ENCODE measurements at regions not wholly inside any gene's neighbourhood (a gene's known extent, or its start where the extent isn't known, plus 50 kb on each side); places are given as distances from the start of the nearest gene placed in this dataset.

DNA sequence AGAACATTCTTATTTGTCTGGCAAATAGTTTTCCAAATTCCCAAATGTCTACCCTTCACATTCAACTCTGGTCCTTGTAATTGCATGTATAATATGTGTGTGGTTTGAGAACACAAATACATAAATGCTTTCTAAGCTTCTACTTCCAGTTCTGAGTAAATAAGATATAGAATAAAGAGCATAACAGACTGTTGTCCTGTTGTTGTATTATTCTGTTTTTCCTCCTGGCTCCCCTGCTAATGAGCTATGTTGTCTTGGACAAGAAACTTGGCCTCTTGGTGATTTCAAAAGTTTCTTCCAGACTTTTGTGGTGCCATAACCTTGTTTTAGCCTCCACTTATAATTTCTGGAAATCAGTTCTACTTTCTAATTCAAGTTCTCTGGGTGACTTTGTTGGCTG lies 75.3 kb upstream of the USP38 start:
- Histone ChIP-seq H3K36me3 (ENCODE audit: control insufficient read depth, insufficient read depth, low read length) (no peaks in the 10 kb centered on the region), H3K4me3 (ENCODE audit: low read depth in 2 of 2, low read length in 2 of 2) (no peak overlapping the region), H3K27ac (ENCODE audit: low read length) (no peak overlapping the region), H3K9me3 (ENCODE audit: control insufficient read depth, insufficient read depth, low read depth, low read length) (no peaks in the 10 kb centered on the region), H3K4me1 (ENCODE audit: control insufficient read depth, insufficient read depth, low read length) (no peaks in the 10 kb centered on the region), H3K27me3 (ENCODE audit: control insufficient read depth, insufficient read depth, low read length) (no peaks in the 10 kb centered on the region)
- TF ChIP-seq, protein P1, sequence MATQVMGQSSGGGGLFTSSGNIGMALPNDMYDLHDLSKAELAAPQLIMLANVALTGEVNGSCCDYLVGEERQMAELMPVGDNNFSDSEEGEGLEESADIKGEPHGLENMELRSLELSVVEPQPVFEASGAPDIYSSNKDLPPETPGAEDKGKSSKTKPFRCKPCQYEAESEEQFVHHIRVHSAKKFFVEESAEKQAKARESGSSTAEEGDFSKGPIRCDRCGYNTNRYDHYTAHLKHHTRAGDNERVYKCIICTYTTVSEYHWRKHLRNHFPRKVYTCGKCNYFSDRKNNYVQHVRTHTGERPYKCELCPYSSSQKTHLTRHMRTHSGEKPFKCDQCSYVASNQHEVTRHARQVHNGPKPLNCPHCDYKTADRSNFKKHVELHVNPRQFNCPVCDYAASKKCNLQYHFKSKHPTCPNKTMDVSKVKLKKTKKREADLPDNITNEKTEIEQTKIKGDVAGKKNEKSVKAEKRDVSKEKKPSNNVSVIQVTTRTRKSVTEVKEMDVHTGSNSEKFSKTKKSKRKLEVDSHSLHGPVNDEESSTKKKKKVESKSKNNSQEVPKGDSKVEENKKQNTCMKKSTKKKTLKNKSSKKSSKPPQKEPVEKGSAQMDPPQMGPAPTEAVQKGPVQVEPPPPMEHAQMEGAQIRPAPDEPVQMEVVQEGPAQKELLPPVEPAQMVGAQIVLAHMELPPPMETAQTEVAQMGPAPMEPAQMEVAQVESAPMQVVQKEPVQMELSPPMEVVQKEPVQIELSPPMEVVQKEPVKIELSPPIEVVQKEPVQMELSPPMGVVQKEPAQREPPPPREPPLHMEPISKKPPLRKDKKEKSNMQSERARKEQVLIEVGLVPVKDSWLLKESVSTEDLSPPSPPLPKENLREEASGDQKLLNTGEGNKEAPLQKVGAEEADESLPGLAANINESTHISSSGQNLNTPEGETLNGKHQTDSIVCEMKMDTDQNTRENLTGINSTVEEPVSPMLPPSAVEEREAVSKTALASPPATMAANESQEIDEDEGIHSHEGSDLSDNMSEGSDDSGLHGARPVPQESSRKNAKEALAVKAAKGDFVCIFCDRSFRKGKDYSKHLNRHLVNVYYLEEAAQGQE (IDR thresholded peaks at IDR 0.05; ENCODE audit: insufficient read depth in 1 of 2, low read depth in 2 of 2, low read length in 1 of 2) = no peak
- TF ChIP-seq TCF7L2 (IDR thresholded peaks at IDR 0.05; ENCODE audit: low read depth, low read length) (no peak), POLR2AphosphoS5 (IDR thresholded peaks at IDR 0.05; ENCODE audit: low read depth, low read length) (no peak), SIN3A (IDR thresholded peaks at IDR 0.05; ENCODE audit: borderline replicate concordance, insufficient read depth, low read depth, low read length) (no peak)
- TF ChIP-seq, protein P2, sequence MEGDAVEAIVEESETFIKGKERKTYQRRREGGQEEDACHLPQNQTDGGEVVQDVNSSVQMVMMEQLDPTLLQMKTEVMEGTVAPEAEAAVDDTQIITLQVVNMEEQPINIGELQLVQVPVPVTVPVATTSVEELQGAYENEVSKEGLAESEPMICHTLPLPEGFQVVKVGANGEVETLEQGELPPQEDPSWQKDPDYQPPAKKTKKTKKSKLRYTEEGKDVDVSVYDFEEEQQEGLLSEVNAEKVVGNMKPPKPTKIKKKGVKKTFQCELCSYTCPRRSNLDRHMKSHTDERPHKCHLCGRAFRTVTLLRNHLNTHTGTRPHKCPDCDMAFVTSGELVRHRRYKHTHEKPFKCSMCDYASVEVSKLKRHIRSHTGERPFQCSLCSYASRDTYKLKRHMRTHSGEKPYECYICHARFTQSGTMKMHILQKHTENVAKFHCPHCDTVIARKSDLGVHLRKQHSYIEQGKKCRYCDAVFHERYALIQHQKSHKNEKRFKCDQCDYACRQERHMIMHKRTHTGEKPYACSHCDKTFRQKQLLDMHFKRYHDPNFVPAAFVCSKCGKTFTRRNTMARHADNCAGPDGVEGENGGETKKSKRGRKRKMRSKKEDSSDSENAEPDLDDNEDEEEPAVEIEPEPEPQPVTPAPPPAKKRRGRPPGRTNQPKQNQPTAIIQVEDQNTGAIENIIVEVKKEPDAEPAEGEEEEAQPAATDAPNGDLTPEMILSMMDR (IDR thresholded peaks at IDR 0.05) = no peak
- ChIA-PET CTCF (no interaction called here), POLR2A (no interaction called here)
- ATAC-seq (no peak), DNase-seq (ENCODE audit: low read depth, low spot score) (no peak)
- in situ Hi-C loops (cut with HindIII; ENCODE audit: low pct_unique_long_range_greater_than_20kb, low sequenced_read_pairs) (no loop called here), intact Hi-C loops (cut with micrococcal nuclease; ENCODE audit: unreplicated experiment) (no loop called here)
- no TSS peak for BruUV-seq (replicated peaks)

GRCh38 chr4:143118663-143119062 lies 66.1 kb upstream of the USP38 start:
- POLR2A ChIA-PET = no interaction called here
- Histone ChIP-seq H3K27me3 (ENCODE audit: control insufficient read depth, insufficient read depth, low read length) (no peaks in the 10 kb centered on the region), H3K4me1 (ENCODE audit: control insufficient read depth, insufficient read depth, low read length) (no peaks in the 10 kb centered on the region), H3K27ac (ENCODE audit: low read length) (no peak overlapping the region), H3K9me3 (ENCODE audit: control insufficient read depth, insufficient read depth, low read depth, low read length) (no peaks in the 10 kb centered on the region), H3K4me3 (ENCODE audit: low read depth in 2 of 2, low read length in 2 of 2) (no peak overlapping the region), H3K36me3 (ENCODE audit: control insufficient read depth, insufficient read depth, low read length) (no peaks in the 10 kb centered on the region)
- ATAC-seq (no peak), DNase-seq (ENCODE audit: low read depth, low spot score) (no peak)
- intact Hi-C loops (cut with micrococcal nuclease; ENCODE audit: unreplicated experiment) = no loop called here
- CTCF ChIA-PET = no interaction called here
- in situ Hi-C loops (cut with HindIII; ENCODE audit: low pct_unique_long_range_greater_than_20kb, low sequenced_read_pairs) = no loop called here
- BruUV-seq (replicated peaks) = no TSS peak
- TF ChIP-seq, protein P2 (IDR thresholded peaks at IDR 0.05) = no peak

DNA sequence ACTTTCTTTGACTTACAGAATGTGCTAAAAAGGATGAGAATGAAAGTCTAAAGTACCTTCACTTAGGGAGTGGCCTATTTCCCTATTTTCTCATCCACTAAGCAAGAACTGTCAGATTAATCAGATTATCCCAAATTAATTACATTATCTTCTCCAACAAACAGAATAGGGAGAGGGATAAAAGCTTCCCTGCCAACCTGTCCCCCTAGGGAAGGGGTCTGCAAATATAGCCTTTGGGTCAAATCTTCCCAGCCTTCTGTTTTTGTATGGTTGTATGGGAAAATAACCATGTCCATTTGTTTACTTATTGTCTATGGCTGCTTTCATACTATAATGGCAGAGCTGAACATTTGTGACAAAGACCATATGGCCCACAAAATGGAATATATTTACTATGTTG lies 57.1 kb upstream of the USP38 start:
- intact Hi-C loops (cut with micrococcal nuclease; ENCODE audit: unreplicated experiment) (no loop called here), in situ Hi-C loops (cut with HindIII; ENCODE audit: low pct_unique_long_range_greater_than_20kb, low sequenced_read_pairs) (no loop called here)
- H3K4me3 ChIP-seq (ENCODE audit: low read depth in 2 of 2, low read length in 2 of 2) = no peak overlapping the region
- H3K4me1 ChIP-seq (ENCODE audit: control insufficient read depth, insufficient read depth, low read length) = no peaks in the 10 kb centered on the region
- CTCF ChIA-PET = no interaction called here
- ATAC-seq (no peak), DNase-seq (ENCODE audit: low read depth, low spot score) (no peak)
- no peak for TF ChIP-seq POLR2AphosphoS5 (IDR thresholded peaks at IDR 0.05; ENCODE audit: low read depth, low read length)
- H3K27ac ChIP-seq (ENCODE audit: low read length) = no peak overlapping the region
- H3K9me3 ChIP-seq (ENCODE audit: control insufficient read depth, insufficient read depth, low read depth, low read length) = no peaks in the 10 kb centered on the region
- H3K36me3 ChIP-seq (ENCODE audit: control insufficient read depth, insufficient read depth, low read length) = no peaks in the 10 kb centered on the region
- H3K27me3 ChIP-seq (ENCODE audit: control insufficient read depth, insufficient read depth, low read length) = no peaks in the 10 kb centered on the region
- POLR2A ChIA-PET = no interaction called here
- BruUV-seq (replicated peaks) = no TSS peak
